ENCODE measurements at regions not wholly inside any gene's neighbourhood (a gene's known extent, or its start where the extent isn't known, plus 50 kb on each side); places are given as distances from the start of the nearest gene placed in this dataset.

GRCh38 chr12:130263996-130264395 lies 73.7 kb upstream of the PIWIL1 start:
- H3K36me3 ChIP-seq, result no peaks in the 10 kb centered on the region
- no peak overlapping the region for H3K27ac ChIP-seq
- H3K4me1 ChIP-seq, result no peaks in the 10 kb centered on the region
- 90% methylated on average over 1 of the region's 7 CpGs for WGBS (ENCODE audit: insufficient coverage, low coverage, low lambda C conversion rate, missing lambda C conversion rate)
- DNase-seq, result no peak
- TF ChIP-seq POLR2A (IDR thresholded peaks at IDR 0.05) (no peak), CTCF (IDR thresholded peaks at IDR 0.05) (no peak)
- intact Hi-C loops (cut with DNase I), result no loop called here
- H3K9me3 ChIP-seq, result no peaks in the 10 kb centered on the region
- H3K27me3 ChIP-seq, result no peaks in the 10 kb centered on the region
- no peak overlapping the region for H3K4me3 ChIP-seq
- no peak for ATAC-seq

DNA sequence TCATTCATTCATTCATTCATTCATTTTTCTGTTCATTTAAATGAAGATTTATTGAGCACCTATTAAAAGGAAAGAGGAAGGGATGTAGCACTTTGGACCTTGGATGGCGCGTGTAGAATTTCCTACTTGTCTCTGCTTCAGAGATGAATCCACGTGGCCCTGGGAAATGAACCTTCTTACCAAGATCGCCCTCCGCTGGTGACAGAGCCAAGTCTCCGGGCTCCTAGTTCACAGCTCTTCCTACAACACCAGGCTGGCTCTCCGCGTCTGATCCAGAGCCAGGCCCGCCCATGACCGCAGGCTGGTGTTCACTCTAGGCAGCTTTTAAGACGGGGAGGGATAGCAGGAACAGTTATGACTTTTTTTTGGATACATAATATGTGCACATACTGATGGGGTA lies 70.9 kb upstream of the PIWIL1 start:
- WGBS (ENCODE audit: insufficient coverage, low coverage, low lambda C conversion rate, missing lambda C conversion rate), result 9% methylated on average over 11 of the region's 11 CpGs
- Histone ChIP-seq H3K27ac (no peak overlapping the region), H3K27me3 (no peaks in the 10 kb centered on the region), H3K9me3 (no peaks in the 10 kb centered on the region), H3K36me3 (no peaks in the 10 kb centered on the region), H3K4me1 (no peaks in the 10 kb centered on the region), H3K4me3 (no peak overlapping the region)
- intact Hi-C loops (cut with DNase I), result no loop called here
- no peak for DNase-seq
- ATAC-seq, result no peak
- TF ChIP-seq POLR2A (IDR thresholded peaks at IDR 0.05), result no peak
- TF ChIP-seq CTCF (IDR thresholded peaks at IDR 0.05), result no peak

- intact Hi-C loops (cut with DNase I), result no loop called here
- Histone ChIP-seq H3K27me3 (no peaks in the 10 kb centered on the region), H3K9me3 (no peaks in the 10 kb centered on the region), H3K4me3 (no peak overlapping the region), H3K27ac (no peak overlapping the region), H3K36me3 (no peaks in the 10 kb centered on the region), H3K4me1 (no peaks in the 10 kb centered on the region)
- no peak for ATAC-seq
- no peak for TF ChIP-seq POLR2A (IDR thresholded peaks at IDR 0.05)
- no peak for DNase-seq
- 43% methylated on average over 9 of the region's 9 CpGs for WGBS (ENCODE audit: insufficient coverage, low coverage, low lambda C conversion rate, missing lambda C conversion rate)
Observed at GRCh38 chr12:130280231-130280630, 57.5 kb upstream of the PIWIL1 start.

DNA sequence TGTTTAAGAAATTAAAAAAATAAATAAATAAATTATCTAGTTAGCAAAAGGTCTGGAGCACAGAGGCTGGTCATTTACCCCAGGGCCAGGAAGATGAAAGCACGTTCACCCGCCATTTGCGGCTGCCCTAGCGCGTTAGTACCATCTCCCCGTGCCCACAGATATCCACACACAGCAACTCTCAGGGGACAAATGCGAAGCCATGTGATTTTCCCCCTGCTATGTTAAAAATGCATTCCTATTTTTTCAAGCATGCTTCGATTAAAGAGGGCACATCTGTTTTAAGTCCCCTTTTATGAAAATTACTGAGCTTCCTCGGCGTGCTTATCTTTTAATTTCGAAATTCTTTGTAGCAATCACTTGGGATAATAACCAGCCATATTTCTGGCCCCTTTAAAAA lies 56.9 kb upstream of the PIWIL1 start:
- no peak for TF ChIP-seq CTCF (IDR thresholded peaks at IDR 0.05)
- no peak for TF ChIP-seq POLR2A (IDR thresholded peaks at IDR 0.05)
- Histone ChIP-seq H3K36me3 (no peaks in the 10 kb centered on the region), H3K9me3 (no peaks in the 10 kb centered on the region), H3K27me3 (no peaks in the 10 kb centered on the region), H3K4me1 (no peaks in the 10 kb centered on the region), H3K27ac (no peak overlapping the region), H3K4me3 (no peak overlapping the region)
- no peak for ATAC-seq
- WGBS (ENCODE audit: insufficient coverage, low coverage, low lambda C conversion rate, missing lambda C conversion rate), result 55% methylated on average over 11 of the region's 11 CpGs
- no peak for DNase-seq
- intact Hi-C loops (cut with DNase I), result no loop called here

DNA sequence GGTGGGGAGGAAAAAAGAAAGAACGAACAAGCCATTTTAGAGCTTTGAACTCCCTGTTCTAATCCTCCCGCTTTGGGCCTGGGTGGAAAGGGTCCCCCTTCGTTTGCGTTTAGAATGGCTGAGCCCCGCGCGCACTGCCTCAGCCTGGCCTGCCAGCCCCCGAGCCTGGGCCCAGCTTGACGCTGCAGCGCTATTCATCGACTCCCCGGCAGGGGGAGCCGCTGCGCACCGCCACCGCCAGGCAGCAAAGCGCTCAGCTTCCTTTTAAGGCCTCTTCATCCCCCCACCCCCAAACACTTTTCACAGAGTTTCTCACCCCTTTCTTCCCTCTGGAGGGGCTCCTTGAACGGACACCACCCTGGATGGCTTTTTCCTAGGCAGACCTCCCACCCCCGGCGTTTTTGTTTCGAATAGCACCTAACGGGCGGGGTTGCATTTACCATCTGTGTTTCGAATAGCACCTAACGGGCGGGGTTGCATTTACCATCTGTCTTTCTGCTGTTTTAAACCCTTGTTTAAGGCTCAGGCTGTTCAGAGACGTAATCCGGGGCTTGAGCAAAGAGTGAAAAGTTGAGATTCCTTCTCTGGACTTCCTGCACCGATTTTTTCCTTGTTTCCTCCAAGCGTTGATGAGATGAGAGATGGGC lies 56.4 kb upstream of the PIWIL1 start:
- H3K9me3 ChIP-seq, result no peaks in the 10 kb centered on the region
- ATAC-seq, result peak; percentile 70 to 88 (median 86)
- H3K27me3 ChIP-seq, result no peaks in the 10 kb centered on the region
- no peak overlapping the region for H3K4me3 ChIP-seq
- no peak for TF ChIP-seq POLR2A (IDR thresholded peaks at IDR 0.05)
- TF ChIP-seq CTCF (IDR thresholded peaks at IDR 0.05), result peak; percentile 46 to 81 (median 80)
- no peak overlapping the region for H3K27ac ChIP-seq
- H3K36me3 ChIP-seq, result no peaks in the 10 kb centered on the region
- peak in 1 of 3 donors; percentile 49 for DNase-seq
- WGBS (ENCODE audit: insufficient coverage, low coverage, low lambda C conversion rate, missing lambda C conversion rate), result 41% methylated on average over 20 of the region's 30 CpGs
- no peaks in the 10 kb centered on the region for H3K4me1 ChIP-seq
- intact Hi-C loops (cut with DNase I), result no loop called here

Measured in right lobe of liver (tissue), 6 donors.